ENCODE measurements at regions not wholly inside any gene's neighbourhood (a gene's known extent, or its start where the extent isn't known, plus 50 kb on each side); places are given as distances from the start of the nearest gene placed in this dataset.

GRCh38 chr5:3654515-3654914, 58.9 kb downstream of the IRX1 start:
- ATAC-seq (ENCODE audit: low read depth) = no peak
- Mint-ChIP-seq H3K4me1 (no peaks in the 10 kb centered on the region), H3K9me3 (ENCODE audit: insufficient read depth) (peaks cover 5% of the 10 kb centered on the region), H3K27ac (no peak overlapping the region), H3K4me3 (no peak overlapping the region), H3K27me3 (no peaks in the 10 kb centered on the region)
- POLR2A ChIA-PET = no interaction called here
- TF ChIP-seq CTCF (IDR thresholded peaks at IDR 0.05) (no peak), EZH2 (IDR thresholded peaks at IDR 0.05; ENCODE audit: borderline replicate concordance, insufficient read depth, low read depth, low read length, poor library complexity, severe bottlenecking) (no peak)
- Histone ChIP-seq H3K4me1 (ENCODE audit: control insufficient read depth in 2 of 2, insufficient read depth in 2 of 2, low read length in 2 of 2) (no peaks in the 10 kb centered on the region), H3K4me2 (replicated peaks; ENCODE audit: low read depth, low read length, poor library complexity, severe bottlenecking) (no peak overlapping the region), H3K27me3 (replicated peaks in 1 of 4; ENCODE audit: control extremely low read depth in 1 of 4, control insufficient read depth in 3 of 4, insufficient read depth in 4 of 4, low read length in 3 of 4) (no peaks in the 10 kb centered on the region), H3K79me2 (ENCODE audit: control insufficient read depth, insufficient read depth, low read length) (no peaks in the 10 kb centered on the region), H3K9me3 (ENCODE audit: control extremely low read depth in 1 of 3, control insufficient read depth in 2 of 3, insufficient read depth in 1 of 3, low read length in 2 of 3) (peaks cover 0 to 21% (median 0%) of the 10 kb centered on the region in 3 donors), H3K36me3 (replicated peaks in 1 of 2; ENCODE audit: control extremely low read depth in 1 of 2, control insufficient read depth in 1 of 2, extremely low read depth in 1 of 2, insufficient read depth in 2 of 2, low read length in 1 of 2) (no peaks in the 10 kb centered on the region), H2AFZ (ENCODE audit: insufficient read depth, low read depth, low read length, poor library complexity, severe bottlenecking) (no peak overlapping the region), H4K20me1 (ENCODE audit: control insufficient read depth, insufficient read depth, low read length, poor library complexity, severe bottlenecking) (no peaks in the 10 kb centered on the region), H3K4me3 (ENCODE audit: control extremely low read depth in 1 of 5, extremely low read depth in 1 of 5, insufficient read depth in 1 of 5, low read depth in 2 of 5, low read length in 4 of 5) (no peak overlapping the region), H3K9ac (ENCODE audit: low read length) (no peak overlapping the region), H3K27ac (ENCODE audit: low read length in 2 of 2) (no peak overlapping the region)
- CTCF ChIA-PET = no interaction called here
- 85% methylated on average over 9 of the region's 9 CpGs for WGBS (ENCODE audit: insufficient coverage)
- no peak for DNase-seq
- intact Hi-C loops (cut with micrococcal nuclease) = no loop called here

DNA sequence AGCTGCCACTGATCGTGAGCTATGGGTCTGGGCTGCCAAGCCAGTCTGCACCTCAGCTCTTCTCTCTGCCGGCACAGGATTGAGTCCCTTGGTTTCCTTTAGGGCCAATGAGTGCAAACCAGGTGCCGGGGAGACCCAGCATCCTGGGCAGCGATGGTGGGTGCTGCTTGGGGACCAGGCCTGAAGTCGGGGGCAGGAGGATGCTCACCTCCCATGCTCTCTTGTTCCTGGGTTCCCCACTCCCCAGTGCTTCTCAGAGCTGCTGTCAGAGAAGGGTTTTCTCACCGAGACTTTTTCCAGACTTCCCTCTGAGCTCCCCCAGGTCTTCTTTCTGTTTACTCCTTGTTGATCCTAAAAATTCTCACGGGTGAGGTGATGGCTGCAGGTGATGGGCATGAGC, 61.2 kb downstream of the IRX1 start:
- no peak overlapping the region for H2AFZ ChIP-seq (ENCODE audit: insufficient read depth, low read depth, low read length, poor library complexity, severe bottlenecking)
- H3K27me3 ChIP-seq (replicated peaks in 1 of 4; ENCODE audit: control extremely low read depth in 1 of 4, control insufficient read depth in 3 of 4, insufficient read depth in 4 of 4, low read length in 3 of 4) = no peaks in the 10 kb centered on the region
- no peak for TF ChIP-seq EZH2 (IDR thresholded peaks at IDR 0.05; ENCODE audit: borderline replicate concordance, insufficient read depth, low read depth, low read length, poor library complexity, severe bottlenecking)
- TF ChIP-seq CTCF (IDR thresholded peaks at IDR 0.05) = no peak
- ChIA-PET CTCF (no interaction called here), POLR2A (no interaction called here)
- no peak overlapping the region for H3K27ac Mint-ChIP-seq
- H3K79me2 ChIP-seq (ENCODE audit: control insufficient read depth, insufficient read depth, low read length) = no peaks in the 10 kb centered on the region
- DNase-seq = no peak
- H3K4me3 ChIP-seq (ENCODE audit: control extremely low read depth in 1 of 5, extremely low read depth in 1 of 5, insufficient read depth in 1 of 5, low read depth in 2 of 5, low read length in 4 of 5) = no peak overlapping the region
- H3K36me3 ChIP-seq (replicated peaks in 1 of 2; ENCODE audit: control extremely low read depth in 1 of 2, control insufficient read depth in 1 of 2, extremely low read depth in 1 of 2, insufficient read depth in 2 of 2, low read length in 1 of 2) = no peaks in the 10 kb centered on the region
- peaks cover 5% of the 10 kb centered on the region for H3K9me3 Mint-ChIP-seq (ENCODE audit: insufficient read depth)
- no peak overlapping the region for H3K27ac ChIP-seq (ENCODE audit: low read length in 2 of 2)
- H3K9me3 ChIP-seq (ENCODE audit: control extremely low read depth in 1 of 3, control insufficient read depth in 2 of 3, insufficient read depth in 1 of 3, low read length in 2 of 3) = peaks cover 0 to 14% (median 0%) of the 10 kb centered on the region in 3 donors
- 85% methylated on average over 5 of the region's 7 CpGs for WGBS (ENCODE audit: insufficient coverage)
- no peaks in the 10 kb centered on the region for H3K4me1 Mint-ChIP-seq
- intact Hi-C loops (cut with micrococcal nuclease) = no loop called here
- no peaks in the 10 kb centered on the region for H3K4me1 ChIP-seq (ENCODE audit: control insufficient read depth in 2 of 2, insufficient read depth in 2 of 2, low read length in 2 of 2)
- no peaks in the 10 kb centered on the region for H3K27me3 Mint-ChIP-seq
- no peak overlapping the region for H3K9ac ChIP-seq (ENCODE audit: low read length)
- no peaks in the 10 kb centered on the region for H4K20me1 ChIP-seq (ENCODE audit: control insufficient read depth, insufficient read depth, low read length, poor library complexity, severe bottlenecking)
- H3K4me2 ChIP-seq (replicated peaks; ENCODE audit: low read depth, low read length, poor library complexity, severe bottlenecking) = no peak overlapping the region
- H3K4me3 Mint-ChIP-seq = no peak overlapping the region
- no peak for ATAC-seq (ENCODE audit: low read depth)
